HS-5 (cell line): ENCODE measurements at regions not wholly inside any gene's neighbourhood (a gene's known extent, or its start where the extent isn't known, plus 50 kb on each side); places are given as distances from the start of the nearest gene placed in this dataset.
"Not testable (repeated sequence)": the region's sequence is repeated elsewhere in the genome, so short reads cannot be mapped to it uniquely, and the experiment has no call there.

Experiments
- DNase-seq: peaks from one replicate; pipeline ENCODE4 v3.0.0-alpha.2; 2012; ENCODE audit warnings: low read depth

GRCh38 chr2:128510701-128511397 is 192.2 kb upstream of the HS6ST1 start:
- no peak for DNase-seq

GRCh38 chr2:128511731-128512378 is 193.2 kb upstream of the HS6ST1 start:
- no peak for DNase-seq

GRCh38 chr2:128512379-128513115 is 193.9 kb upstream of the HS6ST1 start:
- DNase-seq: no peak

GRCh38 chr2:128513116-128513960 is 194.7 kb upstream of the HS6ST1 start:
- DNase-seq: no peak

GRCh38 chr2:128513961-128514283 is 195.3 kb upstream of the HS6ST1 start:
- no peak for DNase-seq

GRCh38 chr2:128514555-128514955 is 195.9 kb upstream of the HS6ST1 start:
- no peak for DNase-seq

- no peak for DNase-seq
Measured at GRCh38 chr2:128516938-128517337, 198.3 kb upstream of the HS6ST1 start.

- not testable (repeated sequence) for DNase-seq
Measured at GRCh38 chr2:128519028-128519427, 200.4 kb upstream of the HS6ST1 start.

- no peak for DNase-seq
Measured at GRCh38 chr2:128519517-128520215, 201.0 kb upstream of the HS6ST1 start.

GRCh38 chr2:128520340-128520739 is 201.7 kb upstream of the HS6ST1 start:
- no peak for DNase-seq

GRCh38 chr2:128520791-128521190 is 202.1 kb upstream of the HS6ST1 start:
- no peak for DNase-seq

GRCh38 chr2:128521482-128521881 is 202.8 kb upstream of the HS6ST1 start:
- no peak for DNase-seq

GRCh38 chr2:128522829-128523228 is 204.2 kb upstream of the HS6ST1 start:
- no peak for DNase-seq

- DNase-seq: no peak
Measured at GRCh38 chr2:128523457-128523856, 204.8 kb upstream of the HS6ST1 start.

GRCh38 chr2:128524183-128524582 is 205.5 kb upstream of the HS6ST1 start:
- DNase-seq: no peak

GRCh38 chr2:128525653-128526052 is 207.0 kb upstream of the HS6ST1 start:
- DNase-seq: no peak

- DNase-seq: no peak
Measured at GRCh38 chr2:128526455-128526976, 207.8 kb upstream of the HS6ST1 start.

GRCh38 chr2:128528133-128528532 is 209.5 kb upstream of the HS6ST1 start:
- no peak for DNase-seq

- DNase-seq: no peak
Measured at GRCh38 chr2:128530025-128530573, 211.4 kb upstream of the HS6ST1 start.

- DNase-seq: no peak
Measured at GRCh38 chr2:128531856-128532255, 213.2 kb upstream of the HS6ST1 start.

- no peak for DNase-seq
Measured at GRCh38 chr2:128533101-128533500, 214.4 kb upstream of the HS6ST1 start.
